Kasumi-1 (cell line): ENCODE measurements at regions not wholly inside any gene's neighbourhood (a gene's known extent, or its start where the extent isn't known, plus 50 kb on each side); places are given as distances from the start of the nearest gene placed in this dataset.
A peak's percentile ranks its signal among the peaks of the same experiment; 100 is the strongest.
"Not testable (repeated sequence)": the region's sequence is repeated elsewhere in the genome, so short reads cannot be mapped to it uniquely, and the experiment has no call there.

Experiments
- DNase-seq, 2 experiments: peaks; one replicate each; lab custom pipeline; 2025; lab: John Stamatoyannopoulos, UW

DNA sequence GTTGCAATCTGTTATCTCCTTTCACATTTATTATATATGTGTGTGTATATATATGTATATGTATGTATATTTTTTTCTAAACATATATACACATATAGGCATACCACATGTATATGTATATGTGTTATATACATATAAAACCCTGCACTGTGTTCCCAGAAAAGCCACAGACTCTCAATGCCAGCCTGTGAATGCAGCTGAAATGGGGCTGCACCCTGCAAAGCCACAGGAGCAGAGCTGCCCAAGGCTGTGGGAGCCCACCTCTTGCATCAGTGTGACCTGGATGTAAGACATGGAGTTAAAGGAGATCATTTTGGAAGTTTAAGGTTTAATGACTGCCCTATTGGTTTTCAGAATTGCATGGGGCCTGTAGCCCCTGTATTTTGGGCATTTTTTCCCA, 762.3 kb upstream of the ARPP21 start:
- no peak for DNase-seq

DNA sequence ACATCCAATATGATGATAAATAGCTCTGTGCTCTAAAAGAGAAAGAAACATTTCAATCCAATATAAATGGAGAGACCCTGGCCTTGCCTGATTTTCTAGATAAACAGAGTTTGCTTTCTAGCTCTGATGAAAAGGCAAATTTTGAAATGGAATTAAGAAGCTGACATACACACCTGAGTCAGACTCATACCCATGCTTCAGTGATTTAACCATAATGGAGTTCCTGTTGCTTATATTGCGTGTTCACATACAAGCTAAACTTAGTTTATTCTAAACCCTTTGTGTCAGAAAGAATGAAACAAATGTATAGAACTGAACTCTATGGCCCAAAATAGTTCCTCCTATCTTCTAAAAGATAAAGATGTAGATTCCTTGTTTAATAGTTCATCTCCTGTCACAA, 760.8 kb upstream of the ARPP21 start:
- DNase-seq: no peak

DNA sequence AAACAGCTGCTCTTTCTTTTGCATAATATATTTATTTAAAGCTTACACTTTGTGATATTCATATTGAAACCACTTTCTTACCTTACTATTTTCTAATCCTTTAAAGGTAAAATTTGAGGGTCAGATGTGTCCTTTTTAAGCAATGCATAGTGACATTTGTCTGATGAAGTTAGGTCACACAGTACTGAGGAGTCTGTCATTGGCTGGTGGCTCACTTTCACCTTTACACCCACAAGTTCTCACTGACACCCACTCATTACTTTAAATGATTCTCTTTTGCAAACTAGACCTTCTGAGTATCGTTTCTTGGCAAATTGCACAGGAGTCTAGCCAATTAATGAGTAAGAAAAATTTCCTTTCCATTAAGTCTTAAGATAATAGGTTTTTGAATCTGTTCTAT, 758.3 kb upstream of the ARPP21 start:
- no peak for DNase-seq

DNA sequence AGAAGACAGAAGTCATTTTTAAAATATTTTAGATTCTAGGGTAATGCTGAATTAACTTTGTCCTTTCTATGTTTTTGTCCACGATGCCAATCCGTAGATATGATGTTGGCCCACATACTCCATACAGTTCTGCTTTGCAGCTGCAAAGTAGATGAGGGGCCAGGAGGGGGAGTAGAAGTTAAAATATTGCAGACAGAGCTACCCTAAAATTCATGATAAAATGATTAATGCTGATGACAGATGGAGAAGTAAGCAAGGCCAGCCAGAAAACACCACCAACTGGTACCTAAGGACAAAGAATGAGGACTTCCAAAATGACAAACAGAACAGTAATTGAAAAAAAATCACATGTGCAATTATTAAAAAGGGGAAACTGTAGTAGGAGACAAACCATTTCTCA, 756.6 kb upstream of the ARPP21 start:
- peak; percentile 60 to 68 for DNase-seq

DNA sequence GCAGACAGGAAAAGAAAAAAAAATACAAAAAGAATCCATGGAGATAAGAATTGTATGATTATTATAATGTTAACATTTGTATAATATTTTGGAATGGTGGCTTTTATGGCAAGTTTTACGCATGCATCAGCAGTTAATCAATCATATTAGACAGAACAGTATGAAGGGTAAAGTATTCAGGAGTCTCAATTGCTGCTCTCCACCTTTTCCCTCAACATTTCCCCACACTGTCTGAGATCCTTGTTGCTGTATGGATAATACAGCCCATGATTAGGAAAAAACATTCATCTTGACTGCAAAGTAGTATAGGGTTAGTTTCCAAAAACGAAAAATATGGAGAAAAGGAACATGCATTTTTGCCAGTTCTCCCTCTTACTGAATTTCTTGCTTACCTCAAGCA, 755.3 kb upstream of the ARPP21 start:
- no peak for DNase-seq

DNA sequence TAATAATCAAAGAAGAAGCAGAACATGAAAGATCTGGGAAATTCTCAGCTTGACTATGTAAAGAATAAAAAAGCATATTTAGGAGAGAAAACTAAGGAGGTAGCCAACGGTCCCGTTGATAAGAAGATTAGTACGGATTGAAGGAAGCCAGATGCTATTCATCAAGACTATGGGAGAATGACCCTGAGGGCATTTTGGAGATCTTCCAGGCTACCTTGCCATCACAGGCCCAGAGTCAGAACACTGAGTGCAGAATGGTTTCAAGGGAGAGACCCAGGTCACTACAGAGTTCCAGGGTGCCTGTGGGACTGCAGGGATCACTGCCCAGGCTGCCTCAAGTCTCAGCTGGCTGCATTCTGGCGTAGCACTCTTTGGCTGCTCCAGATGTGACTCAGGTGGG, 752.9 kb upstream of the ARPP21 start:
- no peak for DNase-seq

DNA sequence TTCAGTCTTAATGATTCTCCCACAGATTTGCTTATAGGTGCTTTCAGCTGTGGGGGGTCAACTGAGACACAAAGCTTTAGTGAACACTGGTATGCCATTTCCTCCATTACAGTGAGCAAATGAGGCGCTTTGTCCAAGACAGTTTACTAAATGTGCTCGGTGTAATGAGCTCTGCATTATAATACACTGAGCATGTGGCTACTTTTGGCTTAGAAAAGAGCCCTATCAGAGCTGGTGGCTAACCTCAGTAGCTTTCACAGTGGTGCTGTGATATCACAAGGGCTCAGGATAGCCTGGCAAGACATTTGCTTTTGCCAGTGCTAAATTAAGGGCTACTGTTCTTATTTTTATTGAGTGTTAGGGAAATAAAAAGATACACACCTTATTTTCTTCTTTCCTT, 749.7 kb upstream of the ARPP21 start:
- no peak for DNase-seq

DNA sequence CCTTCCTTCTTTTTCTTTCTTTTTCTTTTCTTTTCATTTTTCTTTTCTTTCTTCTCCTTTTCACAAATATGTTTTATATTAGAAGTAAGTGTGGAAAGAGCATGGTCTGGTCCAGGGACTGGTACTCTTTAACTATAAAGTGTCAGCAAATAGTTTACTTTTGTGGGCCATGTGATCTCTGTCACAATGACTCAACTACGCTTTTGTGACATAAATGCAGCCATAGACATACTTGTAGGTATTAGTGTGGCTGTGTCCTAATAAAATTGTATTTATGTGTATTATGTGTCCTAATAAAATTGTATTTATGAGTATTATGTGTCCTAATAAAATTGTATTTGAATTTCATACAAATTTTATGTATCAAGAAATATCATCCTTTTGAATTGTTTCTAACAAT, 749.1 kb upstream of the ARPP21 start:
- no peak for DNase-seq

DNA sequence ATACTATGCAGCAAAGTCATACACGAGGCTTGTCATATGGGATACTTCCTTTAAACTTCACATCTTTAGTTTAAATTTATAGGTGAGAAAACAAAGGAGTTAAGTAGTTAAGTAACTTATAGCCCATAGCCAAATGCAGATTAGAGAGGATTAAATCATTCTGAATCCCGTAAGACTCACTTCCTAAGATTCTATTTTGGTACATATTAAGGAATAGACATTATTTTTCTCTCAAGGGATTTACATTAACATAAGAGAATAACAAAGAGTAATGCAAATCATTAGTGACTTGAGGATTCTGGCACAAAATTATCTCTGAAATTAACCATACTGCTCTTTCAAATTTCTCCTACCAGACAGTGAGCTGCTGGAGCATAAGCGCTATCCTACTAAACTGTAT, 747.4 kb upstream of the ARPP21 start:
- DNase-seq: no peak

DNA sequence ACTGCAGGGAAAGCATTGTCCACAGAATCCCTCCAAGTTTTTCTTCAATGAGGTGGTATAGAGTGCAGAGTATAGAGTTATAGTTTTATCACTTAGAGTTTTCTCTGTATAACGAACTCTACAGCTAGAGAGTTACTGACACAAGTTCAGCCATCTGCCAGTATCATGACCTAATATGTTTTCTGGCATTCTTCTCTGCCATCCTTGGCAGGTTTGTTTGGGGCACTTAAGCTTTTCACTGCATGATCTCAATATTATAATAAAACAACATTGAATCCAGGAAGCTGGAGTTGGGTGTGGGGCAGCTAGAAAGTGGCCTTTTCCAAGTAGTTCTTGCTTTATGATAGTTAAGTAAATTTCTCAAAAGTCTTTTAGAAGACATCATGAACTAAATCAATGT, 743.5 kb upstream of the ARPP21 start:
- no peak for DNase-seq

DNA sequence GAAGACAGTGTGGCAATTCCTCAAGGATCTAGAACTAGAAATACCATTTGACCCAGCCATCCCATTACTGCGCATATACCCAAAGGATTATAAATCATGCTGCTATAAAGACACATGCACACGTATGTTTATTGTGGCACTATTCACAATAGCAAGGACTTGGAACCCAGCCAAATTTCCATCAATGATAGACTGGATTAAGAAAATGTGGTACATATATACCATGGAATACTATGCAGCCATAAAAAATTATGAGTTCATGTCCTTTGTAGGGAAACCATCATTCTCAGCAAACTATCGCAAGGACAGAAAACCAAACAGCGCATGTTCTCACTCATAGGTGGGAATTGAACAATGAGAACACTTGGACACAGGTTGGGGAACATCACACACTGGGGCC, 729.6 kb upstream of the ARPP21 start:
- not testable (repeated sequence) for DNase-seq

DNA sequence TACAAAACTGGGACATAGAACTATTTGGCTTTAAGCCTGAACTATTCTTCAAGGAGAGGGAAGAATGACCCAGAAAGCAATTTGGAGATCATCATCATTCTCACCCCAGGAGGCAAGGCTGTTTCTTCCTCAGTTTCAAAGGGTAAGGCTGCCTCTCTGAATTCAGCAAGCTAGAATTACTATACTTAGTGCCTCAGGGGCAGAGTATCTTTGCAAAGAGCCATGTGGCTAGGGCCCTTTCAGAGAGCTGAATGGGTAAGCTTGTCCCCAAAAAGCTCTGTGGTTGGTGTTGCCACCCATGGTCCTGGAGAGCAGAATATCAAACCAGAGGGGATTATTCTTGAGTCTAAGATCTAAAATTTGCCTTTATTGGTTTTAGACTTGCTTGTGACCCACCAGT, 720.3 kb upstream of the ARPP21 start:
- no peak for DNase-seq

DNA sequence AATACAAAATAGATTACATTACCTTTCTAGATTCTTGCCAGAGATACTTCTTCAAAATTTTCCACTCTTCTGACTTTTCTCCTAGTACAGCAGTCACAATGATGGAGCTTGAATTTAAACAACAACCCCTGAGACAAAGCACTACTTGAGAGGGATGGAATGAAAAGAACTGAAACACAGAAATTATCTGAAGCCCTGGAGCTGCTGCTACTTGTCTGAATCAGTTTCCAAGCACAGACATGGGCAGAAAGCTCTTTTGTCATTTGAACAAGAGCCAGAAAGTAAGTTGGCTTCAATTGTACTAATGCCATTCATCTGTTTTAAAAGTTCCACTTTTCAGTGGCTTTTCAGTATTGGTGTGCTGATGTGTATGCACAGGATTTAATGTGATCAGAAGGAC, 718.5 kb upstream of the ARPP21 start:
- DNase-seq: no peak

DNA sequence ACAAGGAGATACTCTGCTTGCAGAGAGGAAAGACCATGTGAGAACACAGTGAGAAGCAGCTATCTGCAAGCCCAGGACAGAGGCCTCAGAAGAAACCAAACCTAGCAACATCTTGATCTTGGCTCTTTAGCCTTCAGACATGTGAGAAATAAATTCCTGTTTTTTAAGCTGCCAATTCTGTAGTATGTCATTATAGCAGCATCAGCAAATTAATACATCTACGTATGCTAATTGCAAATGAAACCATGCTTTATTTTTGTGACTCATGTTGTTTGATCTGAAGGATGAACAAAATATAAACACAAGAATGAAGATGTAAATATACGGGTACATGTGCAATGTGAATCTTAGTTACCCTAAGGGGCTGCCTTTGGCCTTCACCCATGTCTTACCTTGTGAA, 714.4 kb upstream of the ARPP21 start:
- DNase-seq: no peak

DNA sequence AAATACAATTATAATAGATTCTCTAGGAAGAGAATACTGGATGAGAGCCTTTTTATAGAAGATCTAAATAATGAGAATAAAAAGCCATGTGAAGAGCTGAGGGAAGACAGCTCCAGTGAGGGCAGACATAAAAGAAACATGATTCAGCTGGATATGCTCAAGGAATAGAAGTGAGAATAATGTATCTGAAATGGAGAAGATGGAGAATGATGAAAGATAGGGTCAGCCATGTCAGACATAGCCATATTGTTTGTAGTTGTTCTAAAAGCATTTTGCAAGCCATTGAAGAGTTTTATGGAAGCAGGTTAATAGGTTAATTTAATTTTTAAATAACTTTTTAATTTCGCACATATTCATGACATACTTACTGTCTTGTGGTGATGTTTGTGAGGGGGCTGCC, 713.5 kb upstream of the ARPP21 start:
- no peak for DNase-seq

DNA sequence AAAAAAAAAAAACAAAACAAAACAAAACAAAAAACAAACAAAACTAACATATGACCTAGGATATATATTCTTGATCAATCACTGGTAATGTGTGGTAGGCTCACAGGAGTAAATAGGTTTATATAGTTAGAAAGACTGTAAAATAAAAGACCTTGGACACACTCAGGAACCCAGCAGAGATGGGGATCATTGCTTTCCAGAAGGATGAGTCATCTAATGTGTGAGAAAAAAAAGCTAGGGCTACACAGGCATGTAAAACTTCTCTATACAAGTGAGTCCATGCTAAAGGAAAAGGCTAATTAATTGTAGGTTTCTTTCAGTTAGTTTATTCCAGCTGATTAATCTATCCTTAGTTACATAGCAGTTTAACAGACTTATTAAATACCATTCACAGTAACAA, 710.3 kb upstream of the ARPP21 start:
- no peak for DNase-seq

DNA sequence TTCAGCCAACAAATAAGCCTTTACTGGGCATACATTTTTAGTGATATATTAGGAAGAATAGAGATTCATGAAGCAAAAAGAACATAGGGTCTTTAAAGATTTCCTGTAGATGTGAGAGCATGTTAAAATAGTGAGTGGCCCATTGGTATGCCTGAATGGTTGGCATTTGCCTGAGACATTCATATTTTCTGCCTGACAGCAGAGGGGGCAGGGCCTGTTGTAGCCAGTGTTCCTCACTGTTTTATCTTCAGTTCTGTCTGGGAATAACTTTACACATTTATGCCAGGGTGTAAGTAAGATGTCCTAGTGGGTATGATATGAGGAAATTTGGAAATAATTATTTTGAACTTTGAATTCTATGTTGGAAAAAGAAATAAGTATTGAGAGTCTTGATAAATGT, 704.7 kb upstream of the ARPP21 start:
- DNase-seq: no peak

DNA sequence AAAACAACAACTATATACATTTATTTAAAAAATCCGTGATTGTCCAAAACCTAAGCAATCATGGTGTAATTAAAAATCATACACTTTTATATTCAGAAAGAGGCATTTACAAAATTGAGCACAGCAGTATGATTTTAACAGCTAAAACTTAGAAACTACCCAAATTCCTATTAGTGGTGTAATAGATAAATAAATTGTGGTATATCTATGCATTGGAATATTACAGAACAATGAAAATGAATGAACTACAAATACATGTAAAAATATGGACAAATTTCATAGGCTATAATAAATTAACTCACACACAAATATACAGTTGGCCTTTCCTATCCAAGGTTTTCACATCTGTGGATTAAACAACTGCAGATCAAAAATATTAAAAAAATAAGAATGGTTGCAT, 700.5 kb upstream of the ARPP21 start:
- no peak for DNase-seq

DNA sequence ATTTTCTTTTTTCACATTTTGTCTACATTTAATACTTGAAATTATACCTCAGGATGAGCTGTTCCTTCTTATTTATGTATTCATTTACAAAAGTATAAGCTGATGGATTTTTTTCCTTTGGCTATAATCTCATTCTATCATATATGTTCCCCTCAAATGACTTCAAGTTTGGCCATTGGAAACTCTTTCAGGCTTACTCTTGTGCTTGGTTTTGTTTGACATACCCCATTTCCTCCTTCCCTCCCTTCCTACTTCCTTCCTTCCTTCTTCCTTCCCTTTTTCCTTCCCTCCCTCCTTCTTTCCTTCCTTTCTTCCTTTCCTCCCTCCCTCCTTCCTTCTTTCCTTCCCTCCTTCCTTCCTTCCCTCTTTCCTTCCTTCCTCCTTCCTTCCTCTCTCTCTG, 697.1 kb upstream of the ARPP21 start:
- DNase-seq: no peak

DNA sequence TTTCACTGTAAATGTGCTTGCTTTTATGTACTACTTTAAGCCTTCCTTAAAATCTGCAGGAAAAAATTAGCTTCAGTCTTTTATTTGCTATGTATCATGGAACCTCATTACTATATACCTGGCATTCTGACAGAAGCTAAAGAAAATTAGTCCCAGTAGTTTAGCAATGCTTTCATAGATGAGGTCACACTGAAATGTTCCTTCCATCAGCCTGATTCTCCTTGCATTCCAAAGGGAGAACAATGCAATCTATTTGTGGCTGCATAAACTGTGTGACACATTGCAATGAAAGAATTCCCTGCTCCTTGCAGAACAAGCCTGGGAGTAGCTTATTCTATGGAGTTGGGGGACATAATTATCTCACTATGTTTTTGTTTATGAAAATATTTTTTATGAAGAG, 691.5 kb upstream of the ARPP21 start:
- DNase-seq: no peak

DNA sequence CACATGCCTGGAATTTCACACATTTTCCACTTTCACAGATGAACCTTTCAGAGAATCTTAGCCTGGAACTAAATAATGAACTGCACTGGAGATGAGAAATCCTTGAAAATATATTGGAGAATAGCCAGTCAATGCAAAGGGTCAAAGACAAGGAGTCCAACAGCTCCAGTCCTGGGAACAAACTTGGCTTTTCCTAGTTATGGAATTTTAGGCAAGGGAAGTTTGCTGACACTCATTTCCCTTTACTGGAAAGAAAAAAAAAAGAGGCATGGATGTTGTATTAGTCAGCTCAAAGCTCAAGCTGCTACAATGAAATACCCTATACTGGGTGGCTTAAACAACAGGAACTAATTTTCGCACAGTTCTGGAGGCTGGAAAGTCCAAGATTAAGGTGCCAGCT, 690.8 kb upstream of the ARPP21 start:
- DNase-seq: no peak

DNA sequence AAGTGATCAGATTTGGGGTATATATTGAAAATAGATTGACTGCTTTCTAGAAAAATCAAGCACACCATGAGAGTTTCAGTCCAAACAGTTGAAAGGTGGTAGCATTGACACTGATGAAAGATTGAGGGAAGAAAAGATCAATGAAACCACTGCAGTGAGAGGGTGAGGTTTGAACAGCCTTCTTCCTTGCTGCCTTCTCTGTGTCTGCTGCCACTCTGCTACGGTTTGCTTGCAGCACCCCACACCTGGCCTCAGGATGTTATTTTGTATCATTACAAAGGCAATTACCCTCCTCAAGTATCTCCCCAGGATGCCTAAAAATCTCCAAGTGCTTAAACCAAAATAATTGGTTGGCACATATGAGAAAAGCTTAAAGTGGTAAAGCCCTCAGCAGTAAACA, 683.6 kb upstream of the ARPP21 start:
- no peak for DNase-seq

DNA sequence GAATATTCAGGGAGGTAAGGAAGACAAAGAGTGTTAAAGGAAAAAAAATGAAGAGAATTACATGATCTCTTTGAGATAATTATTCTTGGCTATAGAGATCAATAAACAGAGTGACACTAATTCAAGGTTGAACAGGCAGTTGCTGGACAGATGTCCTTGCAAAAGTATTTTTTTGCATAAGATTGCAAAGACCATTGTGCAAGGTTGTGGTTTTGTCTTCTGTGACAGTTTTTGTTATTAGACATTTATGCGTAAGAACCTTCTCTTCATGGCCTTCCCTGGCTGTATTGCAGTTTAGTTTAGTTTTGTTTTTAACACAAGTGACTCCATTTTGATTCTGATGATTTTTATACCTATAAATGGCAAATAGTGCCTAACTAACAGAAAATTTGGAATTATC, 682.8 kb upstream of the ARPP21 start:
- DNase-seq: peak in 1 of 2 experiments; percentile 6

DNA sequence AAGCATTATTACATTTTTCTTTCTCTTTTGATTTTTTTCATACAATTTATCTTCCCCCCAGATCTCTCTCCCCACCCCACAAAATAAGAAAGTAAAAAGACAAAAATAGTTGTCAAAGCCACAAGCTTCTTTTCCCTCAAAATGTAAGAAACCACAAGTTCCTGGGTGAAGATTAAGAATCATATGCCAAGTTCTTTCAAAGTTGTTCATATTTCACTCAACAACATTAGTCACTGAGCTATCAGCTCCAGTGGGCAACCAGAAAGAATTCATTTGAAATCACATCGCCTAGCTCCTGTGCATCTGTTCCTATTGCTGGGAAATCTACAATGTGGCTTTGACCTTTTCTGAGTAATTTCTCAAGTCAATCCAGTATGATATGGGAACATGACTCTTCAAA, 681.6 kb upstream of the ARPP21 start:
- peak; percentile 51 to 71 for DNase-seq

DNA sequence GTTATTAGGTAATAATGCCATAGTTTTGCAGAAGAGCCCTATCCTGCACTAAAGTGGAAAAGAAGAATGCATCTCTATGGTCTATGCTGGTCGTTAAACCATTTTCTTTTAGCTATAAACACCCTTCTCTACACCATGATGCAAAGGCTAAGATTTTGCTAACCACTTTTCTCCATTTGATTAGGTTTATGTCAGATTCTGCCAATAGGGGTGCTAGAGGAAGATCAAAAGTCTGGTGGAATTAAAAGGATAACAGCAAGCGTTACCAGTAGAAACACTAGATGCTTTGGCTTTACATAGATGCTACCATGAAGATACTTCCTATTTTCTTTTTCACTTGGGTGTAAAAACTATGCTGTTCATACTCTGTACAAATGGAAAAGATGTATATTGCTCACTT, 669.8 kb upstream of the ARPP21 start:
- DNase-seq: peak; percentile 1 to 27
